Astrocyte (in vitro differentiated cells and primary cell): ENCODE measurements at regions not wholly inside any gene's neighbourhood (a gene's known extent, or its start where the extent isn't known, plus 50 kb on each side); places are given as distances from the start of the nearest gene placed in this dataset.

Experiments
- CTCF ChIP-seq: IDR thresholded peaks from 2 replicates; pipeline ENCODE4 v1.5.1; 2011; ENCODE audit warnings: low read depth, mild to moderate bottlenecking, inconsistent platforms, low read length, moderate library complexity; ENCODE audit not compliant: insufficient read depth
- EZH2 ChIP-seq: IDR thresholded peaks from 2 replicates; pipeline ENCODE4 v1.6.1; 2012; ENCODE audit warnings: mild to moderate bottlenecking, low read length, inconsistent platforms; ENCODE audit not compliant: insufficient read depth

GRCh38 chr2:139864821-139865302 is 1084.7 kb upstream of the NXPH2 start:
- TF ChIP-seq CTCF (no peak), EZH2 (no peak)
